Tibial nerve (tissue), 3 donors: ENCODE measurements at regions not wholly inside any gene's neighbourhood (a gene's known extent, or its start where the extent isn't known, plus 50 kb on each side); places are given as distances from the start of the nearest gene placed in this dataset.

Experiments
- POLR2A ChIP-seq, 2 donors: fragments of 450-650 bp; IDR thresholded peaks; one replicate each; pipeline ENCODE4 v1.6.1; 2017; ENCODE audit warnings: antibody characterized with exemption in 2 of 2, mild to moderate bottlenecking in 2 of 2, moderate library complexity in 2 of 2
- TF ChIP-seq, protein P1 (sequence below), 5 experiments: fragments of 200-600 bp in 3 of 5; fragments of 450-650 bp in 2 of 5; sonication (generic) in 3 of 5; IDR thresholded peaks; one replicate each; pipeline ENCODE4 v1.5.1; 2016 to 2019; ENCODE audit warnings: antibody characterized with exemption in 5 of 5, mild to moderate bottlenecking in 3 of 5, moderate library complexity in 2 of 5

DNA sequence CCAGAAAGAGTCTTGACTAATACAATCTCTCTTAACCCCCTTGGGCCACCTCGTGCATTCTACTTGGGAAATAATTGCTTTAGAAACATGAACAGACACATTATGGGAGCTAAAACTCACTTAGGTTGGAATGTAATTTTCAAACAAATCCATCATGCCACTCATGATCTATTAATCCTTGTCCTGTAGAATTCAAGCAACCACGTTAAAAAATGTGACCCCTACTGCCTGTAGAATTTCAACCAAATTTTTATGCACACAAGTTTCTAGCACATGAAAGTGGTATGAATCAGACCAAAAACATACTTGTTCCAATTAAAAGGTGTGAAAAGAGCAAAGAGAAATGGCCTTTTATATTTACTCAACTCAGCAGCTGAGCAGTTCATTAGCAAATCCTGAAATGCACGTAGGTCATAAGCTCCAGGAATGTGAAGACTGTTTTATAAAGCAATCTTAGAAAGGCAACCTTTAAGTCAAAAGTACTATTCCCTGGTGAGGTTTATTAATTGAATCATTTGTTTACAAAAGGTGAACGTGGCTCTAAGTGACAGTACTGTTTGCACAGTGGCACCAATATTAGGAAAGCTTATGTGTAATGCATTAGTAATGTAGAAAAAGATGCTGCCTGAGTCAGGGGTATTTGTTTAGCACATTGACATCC, 459.4 kb upstream of the UBE2E3 start:
- TF ChIP-seq POLR2A (IDR thresholded peaks at IDR 0.05) = no peak
- TF ChIP-seq, protein P1, sequence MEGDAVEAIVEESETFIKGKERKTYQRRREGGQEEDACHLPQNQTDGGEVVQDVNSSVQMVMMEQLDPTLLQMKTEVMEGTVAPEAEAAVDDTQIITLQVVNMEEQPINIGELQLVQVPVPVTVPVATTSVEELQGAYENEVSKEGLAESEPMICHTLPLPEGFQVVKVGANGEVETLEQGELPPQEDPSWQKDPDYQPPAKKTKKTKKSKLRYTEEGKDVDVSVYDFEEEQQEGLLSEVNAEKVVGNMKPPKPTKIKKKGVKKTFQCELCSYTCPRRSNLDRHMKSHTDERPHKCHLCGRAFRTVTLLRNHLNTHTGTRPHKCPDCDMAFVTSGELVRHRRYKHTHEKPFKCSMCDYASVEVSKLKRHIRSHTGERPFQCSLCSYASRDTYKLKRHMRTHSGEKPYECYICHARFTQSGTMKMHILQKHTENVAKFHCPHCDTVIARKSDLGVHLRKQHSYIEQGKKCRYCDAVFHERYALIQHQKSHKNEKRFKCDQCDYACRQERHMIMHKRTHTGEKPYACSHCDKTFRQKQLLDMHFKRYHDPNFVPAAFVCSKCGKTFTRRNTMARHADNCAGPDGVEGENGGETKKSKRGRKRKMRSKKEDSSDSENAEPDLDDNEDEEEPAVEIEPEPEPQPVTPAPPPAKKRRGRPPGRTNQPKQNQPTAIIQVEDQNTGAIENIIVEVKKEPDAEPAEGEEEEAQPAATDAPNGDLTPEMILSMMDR (IDR thresholded peaks at IDR 0.05) = no peak
